GM21737 (cell line): ENCODE measurements at regions not wholly inside any gene's neighbourhood (a gene's known extent, or its start where the extent isn't known, plus 50 kb on each side); places are given as distances from the start of the nearest gene placed in this dataset.
"Not testable (repeated sequence)": the region's sequence is repeated elsewhere in the genome, so short reads cannot be mapped to it uniquely, and the experiment has no call there.

ENCODE experiments used
- ATAC-seq: cut with Tn5 transposase; IDR thresholded peaks from one replicate; pipeline ENCODE4 v1.9.1; 2021; ENCODE audit warnings: mild to moderate bottlenecking, moderate library complexity; ENCODE audit not compliant: unreplicated experiment

DNA sequence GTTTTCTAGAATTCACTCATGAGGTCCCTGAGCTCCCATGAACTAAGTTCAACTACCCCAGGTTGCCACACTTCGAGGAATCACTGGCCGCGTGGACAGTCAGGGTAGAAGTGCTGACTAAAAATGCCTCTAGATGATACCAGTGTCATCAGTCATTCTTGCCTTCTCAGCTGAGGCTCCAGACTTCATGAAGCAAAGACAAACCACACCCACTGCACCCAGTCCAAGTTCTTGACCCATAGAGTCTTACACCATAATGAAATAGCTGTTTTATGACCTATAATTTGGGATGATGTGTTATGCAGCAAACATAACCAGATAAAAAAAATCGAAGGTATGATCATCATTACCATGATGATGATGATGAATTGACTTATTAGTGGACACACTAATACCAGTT lies 632.9 kb upstream of the TLE4 start:
- no peak for ATAC-seq

DNA sequence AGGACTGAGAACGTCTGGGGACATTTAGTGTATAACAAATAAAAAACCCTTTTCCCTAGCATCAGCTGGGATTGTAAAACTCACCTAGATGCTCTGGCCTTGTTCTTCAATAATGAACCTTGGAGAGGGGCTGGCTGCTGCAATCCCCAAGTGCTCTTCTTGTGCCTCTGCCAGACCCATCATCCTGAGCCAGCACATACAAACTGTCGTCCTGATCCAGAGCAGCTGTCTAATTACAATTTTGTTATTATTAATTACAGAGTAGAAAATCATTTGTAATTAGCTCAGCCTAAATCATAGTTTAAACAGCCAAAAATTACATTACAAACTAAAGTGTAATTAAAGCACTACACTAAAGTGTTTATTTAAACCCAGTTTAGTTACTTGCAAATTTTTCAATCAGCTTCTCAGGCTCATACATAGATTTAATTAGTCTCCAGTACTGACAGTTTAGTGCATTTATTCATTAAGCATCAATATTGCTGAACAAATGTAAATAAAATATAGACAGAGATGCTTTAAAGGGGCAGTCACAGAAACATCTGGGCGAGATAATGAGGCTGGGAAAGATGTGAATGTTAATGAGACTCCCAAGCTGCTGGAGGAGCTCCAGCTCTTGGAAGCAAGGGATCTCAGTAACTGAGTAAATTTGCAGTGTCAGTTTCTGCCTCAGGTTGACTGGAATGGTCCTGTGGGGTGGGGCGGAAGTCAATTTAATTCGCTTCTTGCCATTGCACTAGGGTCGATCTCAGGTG lies 632.3 kb upstream of the TLE4 start:
- no peak for ATAC-seq

- ATAC-seq = no peak
These were observed 631.5 kb upstream of the TLE4 start for GRCh38 chr9:78940121-78940855.

DNA sequence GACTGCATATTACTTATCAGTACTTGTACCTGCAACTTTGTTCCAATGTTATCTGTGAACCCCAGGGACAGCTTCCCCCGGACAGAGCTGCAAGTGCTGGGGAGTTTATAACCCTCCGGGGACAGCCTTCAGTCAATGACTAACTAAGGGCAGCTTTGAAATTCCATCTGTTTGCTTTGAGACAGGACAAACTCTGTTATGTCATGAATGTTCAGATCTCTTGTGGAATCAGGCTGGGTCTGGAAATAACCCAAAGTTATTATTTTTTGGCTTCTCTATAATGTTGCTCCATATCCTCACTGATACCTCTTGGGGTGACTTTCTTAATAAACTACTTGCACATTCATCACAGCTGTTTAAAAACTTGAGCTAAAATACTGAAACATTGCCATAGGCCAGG lies 617.5 kb upstream of the TLE4 start:
- ATAC-seq = no peak

GRCh38 chr9:78958892-78959291 lies 612.9 kb upstream of the TLE4 start:
- no peak for ATAC-seq

DNA sequence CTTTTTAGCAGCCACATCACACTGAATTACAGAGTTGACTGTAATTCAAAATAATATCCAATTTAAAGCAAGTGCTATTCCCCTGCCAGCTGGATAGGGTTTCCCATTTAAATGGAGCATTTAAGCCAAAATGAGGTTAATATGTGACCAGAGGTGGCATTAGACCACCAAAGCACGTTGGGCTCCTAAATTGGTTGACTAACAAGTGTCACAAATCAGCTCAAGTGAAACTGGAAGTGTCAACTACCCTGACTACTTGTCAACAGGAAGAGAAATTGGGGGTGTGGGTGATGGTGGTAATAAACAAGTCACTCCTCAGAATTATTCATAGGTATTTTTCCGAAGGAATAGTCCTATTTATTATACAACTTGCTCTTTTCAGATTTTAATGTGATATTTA lies 609.6 kb upstream of the TLE4 start:
- ATAC-seq = no peak

- ATAC-seq = no peak
These were observed 607.9 kb upstream of the TLE4 start for GRCh38 chr9:78963911-78964310.

DNA sequence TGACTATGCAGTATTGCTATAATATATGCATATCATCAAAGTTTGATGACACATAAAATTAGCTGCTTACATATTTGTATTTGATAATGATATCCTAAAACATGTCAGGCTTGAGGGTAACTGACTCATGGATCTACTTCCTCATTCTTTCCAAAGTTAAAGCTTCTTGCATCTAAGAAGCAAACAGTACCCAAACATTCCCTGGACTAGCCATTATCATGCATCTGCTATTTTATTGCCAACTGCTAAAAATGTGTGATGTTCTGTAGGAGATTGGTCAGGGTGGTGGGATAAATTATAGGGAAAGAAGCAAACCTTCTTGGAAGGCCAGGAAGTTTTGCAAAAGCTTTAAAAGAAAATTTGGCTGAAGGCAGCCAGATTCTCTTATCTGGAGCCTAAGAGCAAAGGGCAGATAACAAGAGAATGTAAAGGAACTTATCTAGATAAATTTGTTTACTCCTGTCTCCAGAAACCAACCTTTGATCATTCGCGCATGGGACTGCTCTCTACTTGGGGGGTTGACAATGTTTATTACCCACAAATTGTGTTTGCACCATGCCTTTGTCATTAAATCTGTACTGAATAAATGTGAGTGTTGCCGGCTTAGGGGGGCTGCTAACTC lies 604.1 kb upstream of the TLE4 start:
- no peak for ATAC-seq

- no peak for ATAC-seq
These were observed 601.4 kb upstream of the TLE4 start for GRCh38 chr9:78970375-78970774.

DNA sequence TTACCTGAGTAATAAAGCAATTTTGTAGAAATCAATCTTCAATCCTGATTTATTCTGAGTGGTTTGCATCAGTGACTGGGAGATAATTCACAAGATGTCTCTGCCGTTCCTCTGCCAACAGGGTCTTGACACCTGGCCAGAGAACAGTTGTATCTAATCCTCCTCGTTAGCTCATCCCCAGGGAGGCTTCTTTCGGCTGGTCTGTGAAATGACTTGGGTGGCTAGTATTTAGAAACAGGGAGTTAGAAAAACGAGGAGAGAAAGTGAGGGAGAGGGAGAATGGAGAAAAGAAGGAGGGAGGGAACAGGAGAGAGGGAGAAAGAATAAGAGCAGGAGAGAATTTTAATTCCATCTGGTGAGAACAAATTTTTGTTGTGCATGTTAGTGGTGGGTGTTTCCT lies 600.2 kb upstream of the TLE4 start:
- no peak for ATAC-seq

- no peak for ATAC-seq
These were observed 599.3 kb upstream of the TLE4 start for GRCh38 chr9:78972303-78972999.

DNA sequence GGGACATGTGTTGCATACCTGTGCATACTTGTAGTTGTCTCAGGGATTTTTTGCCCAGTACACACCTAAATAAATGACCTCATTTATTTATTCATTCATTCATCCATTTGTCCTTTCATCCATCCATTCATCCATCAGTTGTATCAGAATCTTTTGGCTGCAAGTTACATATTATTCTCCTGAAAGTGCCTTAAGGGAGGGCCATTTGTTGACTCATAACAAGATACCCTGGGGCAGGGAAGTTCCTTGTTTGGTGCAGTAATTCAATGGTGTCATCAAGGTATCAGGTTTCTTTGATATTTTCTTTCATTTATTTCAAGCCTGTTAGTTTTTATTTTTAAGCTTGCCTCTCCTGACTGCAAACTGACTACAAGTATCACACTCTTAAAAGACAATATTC lies 597.9 kb upstream of the TLE4 start:
- no peak for ATAC-seq

DNA sequence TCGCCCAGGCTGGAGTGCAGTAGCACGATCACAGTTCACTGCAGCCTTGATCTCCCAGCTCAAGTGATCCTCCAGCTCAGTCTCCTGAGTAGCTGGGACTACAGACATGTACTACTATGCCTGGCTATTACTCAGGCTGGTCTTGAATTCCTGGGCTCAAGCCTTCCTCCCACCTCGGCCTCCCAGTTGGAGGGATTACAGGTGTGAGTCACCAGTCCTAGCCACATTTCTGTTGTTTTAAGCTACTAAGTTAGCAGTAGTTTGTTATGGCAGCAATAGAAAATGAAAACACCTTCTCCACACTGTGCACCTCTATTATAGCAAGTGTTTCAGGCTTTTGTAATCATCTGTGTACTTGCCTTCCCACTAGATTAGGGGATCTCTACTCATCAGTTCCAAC lies 588.9 kb upstream of the TLE4 start:
- no peak for ATAC-seq

DNA sequence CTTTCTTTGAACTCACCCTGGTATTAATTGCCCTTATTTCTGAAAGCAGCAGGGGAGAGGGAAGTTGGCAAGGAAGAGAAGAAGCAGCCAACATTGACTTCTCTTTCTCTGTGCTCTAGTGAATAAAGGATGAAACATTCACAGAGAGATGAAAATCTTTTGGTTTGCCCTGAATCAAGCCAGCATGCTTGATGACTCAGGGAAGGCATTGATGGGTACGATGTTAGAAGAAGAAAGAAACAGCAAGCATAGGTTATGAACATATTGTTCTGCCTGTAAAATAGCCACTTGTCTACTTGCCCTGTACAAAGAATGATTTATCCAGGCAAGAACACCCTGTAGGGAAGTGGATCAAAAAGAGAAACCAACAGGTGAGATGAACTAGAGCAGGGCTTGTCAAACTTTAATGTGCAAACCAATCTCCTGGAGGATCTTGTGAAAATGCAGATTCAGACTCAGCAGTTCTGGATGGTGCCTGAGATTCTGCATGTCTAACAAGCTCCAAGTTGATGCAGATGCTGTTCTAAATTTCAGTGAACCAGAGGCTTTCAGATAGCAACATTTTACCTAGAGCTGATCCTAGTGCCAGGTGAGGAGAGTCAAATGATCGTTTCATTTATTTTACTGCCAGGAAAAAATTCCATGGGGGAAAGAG lies 586.6 kb upstream of the TLE4 start:
- ATAC-seq = no peak

DNA sequence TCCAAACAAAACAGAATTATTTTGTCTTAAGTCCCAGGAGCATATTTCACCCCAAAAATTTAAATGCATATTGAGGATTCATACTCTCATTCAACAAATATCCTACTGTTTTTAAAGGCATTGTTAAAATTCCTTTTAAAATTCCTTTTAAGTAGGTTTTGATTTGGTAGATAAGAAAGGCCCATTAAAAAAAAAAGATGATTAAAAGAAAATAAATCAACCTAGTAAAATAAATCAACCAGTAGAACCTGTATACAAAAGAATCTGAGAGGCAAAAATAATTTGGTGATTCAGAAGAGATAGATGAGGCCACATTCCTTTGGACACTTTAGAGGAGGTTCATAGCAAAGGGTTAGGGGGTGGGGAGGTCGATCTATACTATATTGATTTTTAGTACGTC lies 585.3 kb upstream of the TLE4 start:
- no peak for ATAC-seq

DNA sequence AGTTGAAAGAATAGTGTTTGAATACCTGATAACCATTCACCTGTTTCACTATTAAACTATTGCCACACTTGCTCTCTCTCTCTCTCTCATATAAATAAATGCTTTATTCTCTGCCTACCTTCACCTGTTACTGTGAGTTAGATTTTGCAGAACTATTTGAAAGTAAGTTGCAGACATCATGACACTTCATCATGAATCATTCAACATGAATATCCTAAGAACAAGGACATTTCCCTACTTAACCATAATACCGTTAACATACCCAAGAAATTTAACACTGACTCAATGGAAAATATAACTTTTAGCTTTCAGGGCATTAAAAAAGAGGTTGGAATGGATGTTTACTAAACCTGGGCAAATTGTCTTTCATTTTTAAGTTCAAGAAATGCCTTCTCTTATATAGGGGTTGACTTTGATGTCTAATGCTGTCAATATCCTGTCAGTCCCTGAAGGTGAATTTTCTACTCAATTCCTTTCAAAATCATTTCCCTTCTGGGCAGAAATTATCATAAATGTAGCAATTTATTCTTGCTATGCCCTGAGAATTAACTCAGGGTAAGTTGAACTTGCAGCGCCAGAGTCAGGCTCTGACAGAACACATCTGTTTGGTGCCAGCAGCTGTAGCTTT lies 582.6 kb upstream of the TLE4 start:
- no peak for ATAC-seq

- no peak for ATAC-seq
These were observed 577.3 kb upstream of the TLE4 start for GRCh38 chr9:78994471-78994870.

GRCh38 chr9:78994974-78995373 lies 576.8 kb upstream of the TLE4 start:
- not testable (repeated sequence) for ATAC-seq

- ATAC-seq = no peak
These were observed 574.5 kb upstream of the TLE4 start for GRCh38 chr9:78997296-78997695.

- ATAC-seq = no peak
These were observed 571.3 kb upstream of the TLE4 start for GRCh38 chr9:79000230-79001002.
